Natural killer cell (primary cell): ENCODE measurements at regions not wholly inside any gene's neighbourhood (a gene's known extent, or its start where the extent isn't known, plus 50 kb on each side); places are given as distances from the start of the nearest gene placed in this dataset.

Experiments used
- ATAC-seq, 3 donors: fragments of 150-1000 bp in 2 of 3; fragments of 200-7000 bp in 1 of 3; cut with Tn5 transposase; 1 replicate in 1 of 3; 2 replicates in 2 of 3; pipeline ENCODE4 v1.10.0; 2021; ENCODE audit warnings: mild to moderate bottlenecking in 2 of 3, moderate library complexity in 2 of 3
- DNase-seq, 2 donors: peaks; one replicate each; pipeline versions ENCODE4 v3.0.0 to v3.0.0-alpha.2; 2013 to 2021; ENCODE audit warnings: mixed read lengths in 1 of 2
- H3K27ac ChIP-seq: one replicate; pipeline ENCODE4 v1.5.1; 2013; ENCODE audit warnings: mild to moderate bottlenecking, low read length
- H3K27me3 ChIP-seq: one replicate; pipeline ENCODE4 v1.6.1; 2013; ENCODE audit warnings: low read length; ENCODE audit not compliant: control insufficient read depth, insufficient read depth
- H3K36me3 ChIP-seq: one replicate; pipeline ENCODE4 v1.6.1; 2013; ENCODE audit warnings: low read length; ENCODE audit not compliant: control insufficient read depth, insufficient read depth
- H3K4me1 ChIP-seq: one replicate; pipeline ENCODE4 v1.6.1; 2013; ENCODE audit warnings: low read length; ENCODE audit not compliant: control insufficient read depth, insufficient read depth
- H3K4me3 ChIP-seq: one replicate; pipeline ENCODE4 v1.5.1; 2013; ENCODE audit warnings: low read length
- H3K9me3 ChIP-seq: one replicate; pipeline ENCODE4 v1.6.1; 2013; ENCODE audit warnings: low read length; ENCODE audit not compliant: control insufficient read depth, insufficient read depth
- H3K27ac Mint-ChIP-seq, 2 donors: one replicate each; pipeline ENCODE4 v1.8.0; 2022; ENCODE audit warnings: mild to moderate bottlenecking in 2 of 2, mixed read lengths in 2 of 2, moderate library complexity in 1 of 2
- H3K27me3 Mint-ChIP-seq, 2 donors: one replicate each; pipeline ENCODE4 v1.8.0; 2022; ENCODE audit warnings: low read depth in 2 of 2, mixed read lengths in 2 of 2
- H3K36me3 Mint-ChIP-seq: one replicate; pipeline ENCODE4 v1.8.0; 2022; ENCODE audit warnings: mixed read lengths
- H3K4me1 Mint-ChIP-seq, 2 donors: one replicate each; pipeline ENCODE4 v1.8.0; 2022; ENCODE audit warnings: mixed read lengths in 2 of 2
- H3K4me3 Mint-ChIP-seq: one replicate; pipeline ENCODE4 v1.8.0; 2022; ENCODE audit warnings: mild to moderate bottlenecking, moderate library complexity, mixed read lengths
- H3K9me3 Mint-ChIP-seq, 2 donors: one replicate each; pipeline ENCODE4 v1.8.0; 2022; ENCODE audit warnings: mixed read lengths in 2 of 2
- CTCF ChIP-seq: fragments of 200-600 bp; IDR thresholded peaks from one replicate; pipeline ENCODE4 v1.8.0; 2022; ENCODE audit warnings: antibody characterized with exemption
- WGBS: methylation state at CpG from one replicate; pipeline ENCODE4 v1.1.7; 2013; ENCODE audit warnings: missing lambda C conversion rate; ENCODE audit not compliant: insufficient coverage; 5-methylcytosine and 5-hydroxymethylcytosine counted together
- intact Hi-C: fragments of 100-400 bp; cut with micrococcal nuclease; formaldehyde crosslinking; loops from one replicate; pipeline ENCODE4 v1.14.2; 2022

GRCh38 chr13:22265563-22265962, 594.7 kb downstream of the FGF9 start:
- H3K36me3 Mint-ChIP-seq: no peaks in the 10 kb centered on the region
- 90% methylated on average over 5 of the region's 5 CpGs for WGBS
- no peak overlapping the region for H3K4me3 Mint-ChIP-seq
- no peaks in the 10 kb centered on the region for H3K9me3 Mint-ChIP-seq
- no peaks in the 10 kb centered on the region for H3K4me1 ChIP-seq
- DNase-seq (no peak), ATAC-seq (no peak)
- H3K9me3 ChIP-seq: no peaks in the 10 kb centered on the region
- TF ChIP-seq CTCF: no peak
- no peaks in the 10 kb centered on the region for H3K27me3 ChIP-seq
- H3K27ac Mint-ChIP-seq: no peak overlapping the region
- H3K27me3 Mint-ChIP-seq: no peaks in the 10 kb centered on the region
- intact Hi-C loops: no loop called here
- no peak overlapping the region for H3K27ac ChIP-seq
- no peaks in the 10 kb centered on the region for H3K36me3 ChIP-seq
- H3K4me3 ChIP-seq: no peak overlapping the region
- H3K4me1 Mint-ChIP-seq: no peaks in the 10 kb centered on the region

GRCh38 chr13:22270881-22271280, 600.0 kb downstream of the FGF9 start:
- Histone ChIP-seq H3K36me3 (no peaks in the 10 kb centered on the region), H3K4me3 (no peak overlapping the region), H3K4me1 (no peaks in the 10 kb centered on the region), H3K27me3 (no peaks in the 10 kb centered on the region), H3K27ac (no peak overlapping the region), H3K9me3 (no peaks in the 10 kb centered on the region)
- Mint-ChIP-seq H3K4me1 (no peaks in the 10 kb centered on the region), H3K27ac (no peak overlapping the region), H3K27me3 (peaks cover 0 to 2% of the 10 kb centered on the region in 2 donors), H3K36me3 (no peaks in the 10 kb centered on the region), H3K9me3 (no peaks in the 10 kb centered on the region), H3K4me3 (no peak overlapping the region)
- intact Hi-C loops: no loop called here
- WGBS: 91% methylated on average over 5 of the region's 5 CpGs
- no peak for ATAC-seq
- no peak for DNase-seq
- TF ChIP-seq CTCF: no peak

- DNase-seq (no peak), ATAC-seq (no peak)
- Mint-ChIP-seq H3K4me3 (no peak overlapping the region), H3K27ac (no peak overlapping the region), H3K36me3 (no peaks in the 10 kb centered on the region), H3K9me3 (no peaks in the 10 kb centered on the region), H3K27me3 (peaks cover 0 to 2% of the 10 kb centered on the region in 2 donors), H3K4me1 (no peaks in the 10 kb centered on the region)
- intact Hi-C loops: no loop called here
- no peak overlapping the region for H3K4me3 ChIP-seq
- H3K9me3 ChIP-seq: no peaks in the 10 kb centered on the region
- TF ChIP-seq CTCF: no peak
- H3K4me1 ChIP-seq: no peaks in the 10 kb centered on the region
- H3K36me3 ChIP-seq: no peaks in the 10 kb centered on the region
- H3K27ac ChIP-seq: no peak overlapping the region
- WGBS: 79% methylated on average over 2 of the region's 2 CpGs
- no peaks in the 10 kb centered on the region for H3K27me3 ChIP-seq
Measured at GRCh38 chr13:22271903-22272302, 601.0 kb downstream of the FGF9 start.

- ATAC-seq: no peak
- no peaks in the 10 kb centered on the region for H3K36me3 ChIP-seq
- no peak for TF ChIP-seq CTCF
- H3K4me1 Mint-ChIP-seq: no peaks in the 10 kb centered on the region
- H3K27me3 ChIP-seq: no peaks in the 10 kb centered on the region
- 91% methylated on average over 3 of the region's 3 CpGs for WGBS
- H3K4me1 ChIP-seq: no peaks in the 10 kb centered on the region
- H3K36me3 Mint-ChIP-seq: no peaks in the 10 kb centered on the region
- intact Hi-C loops: no loop called here
- no peak for DNase-seq
- H3K27ac Mint-ChIP-seq: no peak overlapping the region
- H3K9me3 ChIP-seq: no peaks in the 10 kb centered on the region
- H3K4me3 ChIP-seq: no peak overlapping the region
- no peaks in the 10 kb centered on the region for H3K9me3 Mint-ChIP-seq
- no peak overlapping the region for H3K27ac ChIP-seq
- no peak overlapping the region for H3K4me3 Mint-ChIP-seq
- peaks cover 0 to 6% of the 10 kb centered on the region in 2 donors for H3K27me3 Mint-ChIP-seq
Measured at GRCh38 chr13:22275393-22275792, 604.5 kb downstream of the FGF9 start.
